Amygdala (tissue), 56 donors: ENCODE measurements at regions not wholly inside any gene's neighbourhood (a gene's known extent, or its start where the extent isn't known, plus 50 kb on each side); places are given as distances from the start of the nearest gene placed in this dataset.

Experiments used
- DNase-seq, 56 donors: peaks; one replicate each; lab custom pipeline; 2025; lab: John Stamatoyannopoulos, UW

DNA sequence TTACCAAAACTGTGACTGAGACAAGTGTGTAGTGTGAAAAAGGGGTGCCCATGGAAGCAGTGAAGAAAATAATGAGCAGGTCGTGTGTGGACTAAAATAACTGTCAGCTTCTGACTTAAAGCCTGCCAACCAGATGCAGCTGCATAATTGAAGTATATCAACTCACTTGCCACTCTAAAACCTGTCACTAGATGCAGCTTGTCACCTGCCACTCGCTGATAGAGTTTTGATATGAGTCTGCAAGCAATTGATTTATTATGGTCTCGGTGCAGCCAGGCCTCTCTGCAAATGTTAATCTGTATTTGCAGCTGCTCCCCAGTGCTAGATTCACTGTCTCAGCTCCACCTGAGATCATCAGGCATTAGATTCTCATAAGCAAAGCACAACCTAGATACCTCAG lies 1090.0 kb upstream of the EYS start:
- no peak for DNase-seq

DNA sequence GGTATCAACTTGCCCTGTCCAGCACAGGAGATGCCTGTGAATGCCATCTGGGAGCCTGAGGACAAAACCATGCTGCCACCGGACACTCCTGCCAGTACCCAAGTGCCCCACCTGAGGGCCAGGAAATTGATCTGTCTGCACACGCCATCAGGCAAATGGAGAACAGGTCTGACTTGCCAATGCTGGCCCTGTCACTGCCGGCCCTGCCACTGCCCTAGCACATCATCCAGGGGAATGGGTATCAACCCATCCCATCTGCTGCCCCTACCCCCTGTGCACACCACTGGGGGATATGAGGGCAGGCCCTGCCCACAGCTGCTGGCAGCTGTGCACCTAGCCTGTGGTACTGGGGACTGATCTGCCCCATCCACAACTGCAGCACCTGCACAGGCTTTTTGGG lies 1081.6 kb upstream of the EYS start:
- no peak for DNase-seq

DNA sequence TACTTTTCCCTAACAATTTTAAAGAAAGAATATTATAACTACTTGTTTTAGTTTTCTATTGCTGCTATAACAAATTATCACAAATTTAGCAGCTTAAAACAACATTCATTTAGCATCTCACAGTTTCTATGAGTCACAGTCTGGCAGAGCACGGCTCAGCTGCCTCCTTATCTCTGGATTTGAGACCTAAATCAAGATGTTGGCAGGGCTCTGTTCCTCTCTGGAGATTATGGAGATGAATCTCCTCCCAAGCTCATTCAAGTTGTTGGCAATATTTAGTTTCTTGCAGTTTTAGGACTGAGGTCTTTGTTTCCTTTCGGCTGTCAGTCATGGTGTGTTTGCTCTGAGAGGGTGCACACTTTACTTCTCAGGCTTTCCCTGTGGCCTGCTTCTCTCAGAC lies 1065.8 kb upstream of the EYS start:
- no peak for DNase-seq

DNA sequence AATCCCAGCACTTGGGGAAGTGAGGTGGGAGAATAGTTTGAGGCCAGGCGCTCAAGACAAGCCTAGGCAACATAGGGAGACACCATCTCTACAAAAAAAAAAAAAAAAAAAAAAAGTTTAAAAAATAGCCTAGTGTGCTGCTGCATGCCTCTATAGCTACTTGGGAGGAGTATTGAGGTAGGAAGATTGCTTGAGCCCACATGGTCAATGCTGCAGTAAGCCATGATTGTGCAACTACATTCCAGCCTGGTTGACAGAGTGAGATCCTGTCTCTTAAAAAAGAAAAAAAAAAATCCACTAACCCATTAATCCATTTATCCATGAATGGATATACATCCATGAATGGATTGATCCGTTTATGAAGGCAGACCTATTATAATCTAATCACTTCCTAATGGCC lies 1064.6 kb upstream of the EYS start:
- DNase-seq, result no peak

DNA sequence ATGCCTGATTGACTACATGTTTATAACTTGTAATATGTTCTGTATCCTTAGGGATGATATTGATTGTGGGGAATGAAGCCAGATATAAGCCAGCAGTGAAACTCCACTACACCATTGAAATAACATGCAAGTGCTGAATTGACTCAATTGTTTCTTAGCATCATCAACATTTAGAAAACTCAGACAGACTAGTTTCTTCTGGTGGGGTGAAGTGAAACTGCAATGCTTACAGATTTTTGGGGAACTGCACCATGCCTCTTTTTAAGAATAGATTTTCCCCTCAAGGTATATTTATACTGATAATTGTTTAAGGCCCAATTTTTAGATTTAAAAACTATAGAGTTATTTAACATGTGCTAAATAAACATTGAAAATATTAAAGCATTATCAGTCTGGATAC lies 1044.6 kb upstream of the EYS start:
- DNase-seq, result no peak

DNA sequence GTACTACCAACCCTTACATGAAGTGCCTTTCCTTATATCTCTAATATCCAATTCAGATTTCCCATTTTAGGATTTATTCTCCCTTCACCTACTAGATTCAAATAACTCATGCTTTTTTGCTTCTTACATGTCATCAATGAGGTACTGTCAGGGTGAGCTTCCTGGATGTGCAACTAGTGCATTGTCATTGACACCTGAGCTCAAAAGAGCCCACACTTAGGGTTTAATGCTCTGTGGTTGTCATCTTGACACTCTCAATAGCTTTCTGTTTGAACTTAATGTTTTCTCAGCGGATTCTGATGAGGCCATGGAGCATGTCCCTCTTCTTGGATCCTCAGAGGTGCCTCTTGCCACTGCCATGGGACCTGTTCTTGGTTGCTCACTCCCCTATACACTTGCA lies 1033.3 kb upstream of the EYS start:
- DNase-seq, result no peak

DNA sequence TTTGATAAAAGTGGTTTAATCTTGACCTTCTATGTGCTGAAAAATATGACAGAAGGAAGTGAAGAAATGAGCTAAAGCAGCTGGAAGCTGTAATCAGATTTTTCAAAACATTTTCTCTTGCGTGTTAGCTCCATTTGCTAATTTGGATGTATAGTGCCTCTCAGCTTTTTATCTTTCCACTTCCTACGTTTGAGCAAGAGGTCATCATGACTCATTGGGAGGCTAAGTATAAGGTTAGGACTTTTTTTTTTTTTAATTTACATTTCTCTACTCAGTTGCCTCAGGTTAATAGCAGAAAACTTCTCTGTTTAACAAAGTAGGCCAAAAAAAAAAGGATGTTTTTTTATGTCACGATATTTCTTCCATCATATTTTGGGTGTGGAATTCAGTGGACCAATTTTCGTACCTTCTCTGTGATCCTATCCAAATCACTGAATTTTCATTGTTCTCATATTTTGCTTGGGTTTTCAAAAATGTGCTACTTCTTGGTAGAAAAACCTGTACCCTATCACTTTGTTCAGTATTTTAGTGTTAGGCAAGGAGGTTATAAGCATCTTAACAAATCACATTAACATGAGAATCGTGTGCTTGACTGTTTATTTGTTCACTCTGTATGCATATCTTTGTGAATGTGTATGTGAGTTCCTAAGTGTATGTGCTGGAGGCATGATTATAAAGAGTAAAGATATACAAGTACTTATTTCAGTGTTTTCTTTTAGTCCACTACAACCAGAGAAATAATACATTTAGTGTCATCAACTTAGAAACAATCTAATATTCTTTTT lies 1028.3 kb upstream of the EYS start:
- no peak for DNase-seq

DNA sequence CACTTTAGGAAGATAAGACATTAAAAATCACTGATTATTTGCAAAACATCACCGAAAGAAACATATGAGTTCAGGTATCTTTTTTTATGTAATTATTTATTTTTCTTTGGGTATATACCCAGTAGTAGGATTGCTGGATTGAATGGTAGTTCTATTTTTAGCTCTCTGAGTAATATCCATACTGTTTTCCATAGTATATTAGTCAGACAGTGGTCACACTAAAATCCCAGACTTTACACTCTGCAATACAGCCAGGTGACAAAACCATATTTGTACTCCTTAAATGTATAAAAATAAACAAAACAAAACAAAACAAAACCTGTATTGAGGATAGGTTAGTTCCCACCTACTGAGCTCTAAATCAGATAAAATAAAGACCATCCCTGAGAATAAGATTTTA lies 1024.3 kb upstream of the EYS start:
- no peak for DNase-seq

DNA sequence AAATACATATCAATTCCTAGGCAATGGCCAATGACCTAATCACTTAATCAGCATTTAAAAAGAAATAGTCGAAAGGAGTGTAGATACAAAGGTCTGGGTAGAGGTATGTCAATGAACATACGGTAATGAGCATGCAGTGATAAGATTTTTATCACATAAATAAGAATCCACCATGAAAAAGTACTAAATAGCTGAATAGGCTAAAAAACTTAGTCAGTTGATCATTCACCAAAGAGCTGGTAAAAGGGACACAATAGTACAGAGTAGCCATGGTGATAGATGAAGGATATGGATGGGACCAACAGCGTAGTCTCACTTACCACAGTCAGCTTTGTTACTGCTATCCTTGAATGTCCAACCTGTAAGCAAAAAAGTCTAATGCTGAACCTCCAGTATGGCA lies 1018.6 kb upstream of the EYS start:
- no peak for DNase-seq

DNA sequence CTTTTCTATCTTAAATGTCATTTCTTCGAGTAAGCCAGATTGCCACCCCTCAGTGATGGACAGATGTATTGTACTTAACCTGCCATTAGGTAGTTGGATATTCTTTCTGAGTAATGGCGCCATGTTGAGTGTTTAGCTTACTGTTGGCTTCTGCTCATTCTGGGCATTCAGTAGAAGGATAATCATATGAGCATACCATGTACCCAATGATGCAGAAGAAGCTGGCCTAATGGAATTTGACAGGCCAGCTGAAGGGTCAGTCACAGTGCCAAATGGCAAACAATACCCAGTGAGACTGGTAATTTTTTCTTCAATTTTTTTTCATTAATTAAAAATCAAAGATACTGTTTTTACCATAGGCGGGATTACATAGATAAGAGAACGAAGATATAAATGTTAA lies 1010.8 kb upstream of the EYS start:
- no peak for DNase-seq

DNA sequence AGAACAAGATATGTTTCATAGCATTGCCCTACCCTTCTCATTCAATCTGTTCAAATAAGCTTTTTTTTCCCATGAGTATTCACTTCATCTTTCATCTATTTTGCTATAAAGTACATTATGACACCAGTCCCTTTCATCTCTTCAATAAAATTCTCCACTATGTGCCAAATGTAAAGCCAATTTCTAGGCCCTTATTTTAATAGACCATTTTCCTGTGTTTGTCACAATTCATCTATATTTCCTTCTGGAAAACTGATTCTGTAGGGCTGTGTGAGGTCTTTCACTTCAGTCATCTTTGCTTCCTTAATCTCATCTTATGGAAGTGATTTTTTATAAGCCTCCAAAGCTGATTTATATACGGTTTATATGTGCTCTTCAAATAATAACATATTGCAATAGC lies 992.4 kb upstream of the EYS start:
- DNase-seq, result no peak

DNA sequence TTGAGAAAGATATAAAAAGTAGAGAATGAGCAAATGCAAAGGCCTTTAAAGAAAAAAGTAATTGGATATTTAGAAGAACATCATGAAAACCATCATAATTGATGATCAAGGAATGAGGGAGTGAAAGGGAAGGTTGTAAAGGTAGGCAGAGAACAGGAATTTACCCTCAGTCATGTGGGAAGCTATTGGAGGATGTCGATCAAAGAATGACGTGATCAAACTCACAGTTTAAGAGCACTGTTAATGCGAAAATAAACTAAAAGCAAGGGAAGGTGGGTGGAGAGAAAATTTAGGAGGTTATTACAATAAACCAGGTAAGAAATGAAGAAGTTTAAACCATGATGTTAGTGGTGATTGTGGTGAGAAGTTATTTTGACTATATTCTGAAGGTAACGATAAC lies 982.6 kb upstream of the EYS start:
- DNase-seq, result no peak

DNA sequence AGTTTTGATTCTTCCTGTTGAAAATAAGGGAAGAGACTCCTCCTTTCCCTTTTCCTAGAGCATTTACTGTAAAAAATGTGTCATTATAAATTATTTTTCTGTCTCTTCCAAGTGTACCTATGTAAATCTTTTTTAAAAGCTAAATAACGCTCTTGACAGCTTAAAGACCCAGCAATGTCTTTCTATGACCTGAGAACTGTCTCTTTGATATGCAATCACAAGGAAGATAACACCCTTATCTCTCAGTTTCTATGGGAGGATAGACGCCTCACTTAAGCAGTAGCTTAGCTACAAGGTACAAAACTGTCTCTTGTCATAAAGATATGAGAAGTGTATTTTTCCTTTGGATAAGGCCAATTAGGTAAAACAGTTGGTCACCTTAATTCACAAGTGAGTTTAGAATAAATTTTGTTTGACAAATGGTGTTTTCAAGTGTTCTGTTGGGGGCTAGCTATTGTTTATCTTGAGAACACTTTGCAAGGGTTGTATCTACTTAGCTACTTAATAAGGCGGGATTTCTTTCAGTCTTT lies 980.6 kb upstream of the EYS start:
- no peak for DNase-seq

DNA sequence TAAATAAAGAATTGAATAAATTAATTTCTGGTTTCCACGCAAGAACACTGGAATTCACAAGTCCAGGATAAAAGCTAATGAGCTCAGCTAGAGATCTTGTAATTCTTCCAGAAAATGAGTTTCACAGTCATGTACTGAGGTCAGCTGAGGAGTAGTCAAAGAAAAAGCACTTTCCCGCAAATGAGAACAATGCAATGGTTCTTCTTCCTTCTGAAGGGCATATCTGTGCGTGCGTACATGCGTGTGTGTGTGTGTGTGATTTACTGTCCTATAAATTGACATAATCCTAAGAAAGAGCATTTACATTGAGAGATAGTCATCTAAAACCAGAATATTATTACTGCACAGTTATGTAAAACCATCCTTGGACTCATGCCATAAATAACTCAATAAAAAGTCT lies 968.9 kb upstream of the EYS start:
- DNase-seq, result peak in 1 of 56 donors; percentile 1

DNA sequence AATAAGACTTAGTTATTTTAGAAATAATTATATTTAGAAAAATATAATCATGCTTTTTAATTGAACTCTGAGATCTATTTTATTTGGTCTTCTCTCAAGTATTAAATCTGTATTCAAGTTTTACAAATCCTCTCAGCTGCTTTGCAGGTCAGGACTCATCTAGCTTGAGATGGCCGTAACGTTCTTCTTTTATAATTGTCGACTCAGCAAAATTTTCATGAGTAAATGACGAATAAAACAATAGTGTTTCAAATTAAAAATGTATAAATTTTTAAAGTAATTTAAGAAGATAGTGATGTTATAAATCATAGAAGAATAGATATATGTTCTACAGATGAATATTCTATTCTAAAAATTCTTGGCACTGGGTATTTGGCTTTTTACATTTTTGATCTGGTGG lies 957.1 kb upstream of the EYS start:
- DNase-seq, result no peak

DNA sequence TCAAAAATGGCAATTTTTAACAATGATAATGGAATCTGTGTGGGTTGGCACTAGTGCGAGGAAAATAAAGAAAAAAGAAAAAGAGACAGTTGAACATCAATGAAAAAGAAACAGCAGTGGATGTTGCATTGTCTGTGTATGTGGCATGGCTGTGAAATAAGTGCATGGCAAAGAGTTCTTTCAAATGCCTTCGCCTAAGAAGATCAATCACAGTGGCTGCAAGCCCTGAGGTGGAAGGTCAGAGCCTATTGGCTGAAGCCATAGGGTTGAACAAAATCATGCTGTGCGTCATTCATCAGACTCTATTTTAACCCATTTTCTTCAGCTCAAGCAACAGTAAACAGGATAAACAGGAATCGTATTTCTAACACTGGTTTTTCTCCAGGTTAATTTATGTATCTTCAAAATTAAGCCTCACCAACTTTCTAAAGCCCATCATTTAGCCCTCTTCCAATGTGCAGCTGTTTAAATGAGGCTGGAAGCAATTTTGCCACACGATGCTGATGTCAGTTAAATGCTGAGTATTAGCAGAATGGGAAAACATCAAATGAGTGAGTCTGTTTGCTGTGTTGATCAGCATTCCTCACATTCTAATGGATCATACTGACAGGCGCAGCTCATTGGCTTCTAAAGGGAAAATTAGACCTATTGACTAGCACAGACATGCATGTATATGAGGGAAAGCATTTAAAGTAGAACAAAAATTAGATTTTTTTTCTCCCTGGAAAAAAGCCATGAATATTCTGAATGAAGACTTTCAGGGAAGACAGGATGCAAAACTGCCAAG lies 955.9 kb upstream of the EYS start:
- DNase-seq, result no peak

DNA sequence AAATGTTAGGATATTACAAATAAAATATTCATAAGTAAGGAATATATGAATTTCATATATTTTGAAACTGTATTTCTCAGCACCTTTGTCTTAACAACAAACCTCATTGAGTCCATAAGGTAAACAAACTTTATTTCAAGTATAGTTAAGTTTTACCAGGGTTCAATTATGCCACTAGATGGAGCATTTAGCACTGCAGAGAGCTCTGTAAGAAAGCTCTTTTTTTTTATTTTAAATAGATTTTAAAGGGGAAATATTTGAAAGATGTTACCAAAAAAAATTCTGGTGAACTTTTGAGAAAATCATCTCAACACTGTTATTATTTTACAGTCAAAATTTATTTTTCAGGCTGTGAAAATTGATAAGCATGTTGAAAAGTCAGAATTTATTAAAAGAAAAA lies 955.2 kb upstream of the EYS start:
- DNase-seq, result no peak

DNA sequence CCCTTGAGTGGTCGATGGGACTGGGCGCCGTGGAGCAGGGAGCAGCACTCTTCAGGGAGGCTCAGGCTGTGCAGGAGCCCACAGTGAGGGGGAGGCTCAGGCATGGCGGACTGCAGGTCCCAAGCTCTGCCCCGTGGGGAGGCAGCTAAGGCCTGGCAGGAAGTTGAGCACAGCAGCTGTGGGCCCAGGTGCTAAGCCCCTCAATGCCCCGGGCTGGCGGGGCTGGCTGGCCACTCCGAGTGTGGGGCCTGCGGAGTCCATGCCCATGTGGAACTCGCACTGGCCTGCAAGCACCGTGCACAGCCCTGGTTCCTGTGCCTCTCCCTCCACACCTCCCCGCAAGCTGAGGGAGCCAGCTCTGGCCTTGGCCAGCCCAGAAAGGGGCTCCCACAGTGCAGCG lies 948.4 kb upstream of the EYS start:
- peak in 1 of 56 donors; percentile 1 for DNase-seq

DNA sequence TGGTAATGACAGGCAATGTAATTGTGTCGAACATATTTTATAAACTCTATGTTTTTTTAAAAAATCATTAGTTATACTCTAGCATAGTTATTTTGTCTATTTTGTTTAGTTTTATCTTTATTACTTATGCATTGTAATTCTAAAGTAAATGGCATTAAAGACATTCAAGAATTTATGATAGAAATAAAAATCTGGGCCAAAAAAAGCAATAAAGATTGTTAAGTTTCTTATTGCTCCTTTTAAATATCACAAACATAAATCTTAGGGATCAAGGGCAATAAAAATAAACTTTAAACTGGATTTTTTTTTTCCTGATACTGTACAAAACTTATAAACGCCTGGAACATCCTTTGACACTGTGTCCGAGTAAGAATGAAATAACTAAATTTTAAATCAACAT lies 931.5 kb upstream of the EYS start:
- no peak for DNase-seq

DNA sequence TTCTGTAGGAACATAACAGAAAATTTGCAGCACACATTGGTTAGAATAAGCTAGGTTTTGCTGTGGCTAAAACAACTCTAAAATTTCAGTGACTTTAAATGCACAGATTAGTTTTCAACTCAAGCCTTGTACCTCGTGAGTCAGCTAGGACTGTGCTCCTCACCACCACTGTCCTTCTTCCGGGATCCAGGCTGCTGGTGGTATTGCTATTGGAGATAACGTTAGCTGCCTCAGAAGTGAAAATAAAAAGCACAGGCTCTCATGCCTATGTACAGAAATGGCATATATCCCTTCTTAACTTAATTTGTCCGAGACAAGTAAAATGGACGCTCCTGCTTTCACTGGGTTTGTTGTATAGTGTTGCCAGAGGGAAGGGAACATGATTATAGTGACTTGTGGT lies 931.1 kb upstream of the EYS start:
- no peak for DNase-seq

DNA sequence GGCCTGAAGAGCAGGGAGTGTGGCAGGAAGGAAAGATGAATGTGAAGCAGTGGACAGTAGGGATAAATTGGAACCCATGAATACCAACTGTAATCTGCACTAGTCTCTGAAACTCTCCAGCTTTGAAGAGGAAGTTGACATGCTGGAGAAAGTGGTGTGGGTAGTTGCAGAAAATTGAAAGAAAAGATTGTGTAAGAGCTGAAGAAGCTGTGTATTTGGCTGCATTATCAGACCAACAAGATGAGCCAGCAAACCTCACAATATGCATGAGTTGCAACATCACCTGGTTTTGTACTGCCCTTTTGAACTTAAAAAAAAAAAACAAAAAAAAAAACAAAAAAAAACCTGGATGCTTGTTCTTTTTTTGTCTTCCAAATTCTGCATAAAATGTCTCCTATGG lies 921.9 kb upstream of the EYS start:
- no peak for DNase-seq

DNA sequence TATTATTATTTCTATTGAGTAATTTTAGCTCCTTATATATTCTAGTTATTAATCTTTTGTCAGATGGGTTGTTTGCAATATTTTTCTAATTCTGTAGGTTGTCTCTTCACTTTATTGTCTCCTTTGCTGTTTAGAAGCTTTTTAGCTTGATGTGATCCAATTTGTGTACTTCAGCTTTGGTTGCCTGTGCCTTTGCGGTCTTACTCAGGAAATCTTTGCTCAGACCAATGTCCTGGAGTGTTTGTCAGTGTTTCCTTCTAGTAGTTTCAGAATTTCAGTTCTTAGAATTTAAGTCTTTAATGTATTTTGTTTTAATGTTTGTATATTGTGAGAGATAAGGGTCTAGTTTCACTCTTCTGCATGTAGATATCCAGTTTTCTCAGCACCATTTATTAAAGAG lies 916.0 kb upstream of the EYS start:
- DNase-seq, result no peak
